HCT116 (cell line): ENCODE measurements at regions not wholly inside any gene's neighbourhood (a gene's known extent, or its start where the extent isn't known, plus 50 kb on each side); places are given as distances from the start of the nearest gene placed in this dataset.

Source experiments
- FOSL1 ChIP-seq: IDR thresholded peaks from 2 replicates; pipeline ENCODE4 v1.6.1; 2012; ENCODE audit warnings: low read depth
- RAD21 ChIP-seq: IDR thresholded peaks from 2 replicates; pipeline ENCODE4 v1.6.1; 2012; ENCODE audit warnings: low read depth, mild to moderate bottlenecking
- SP1 ChIP-seq: IDR thresholded peaks from 2 replicates; pipeline ENCODE4 v1.6.1; 2012; ENCODE audit warnings: low read depth
- SRF ChIP-seq: IDR thresholded peaks from 2 replicates; pipeline ENCODE4 v1.6.1; 2012; ENCODE audit warnings: low read depth
- ZNF274 ChIP-seq: fragments of 200-500 bp; sonication (Bioruptor generic); IDR thresholded peaks from 2 replicates; pipeline ENCODE4 v1.6.1; 2014; ENCODE audit warnings: mild to moderate bottlenecking, low read depth, low read length, inconsistent platforms
- TF ChIP-seq, protein P1 (sequence below), 3 experiments: fragments of 200-600 bp in 1 of 3; sonication (generic) in 1 of 3; IDR thresholded peaks in 2 of 3; conservative IDR thresholded peaks in 1 of 3; 2 replicates each; pipeline ENCODE4 v1.5.1; 2012 to 2017; ENCODE audit warnings: low read depth in 2 of 3, low read length in 2 of 3, antibody characterized with exemption in 1 of 3, borderline replicate concordance in 1 of 3, control low read depth in 1 of 3, mild to moderate bottlenecking in 1 of 3, mixed read lengths in 1 of 3, mixed run types in 1 of 3, moderate library complexity in 1 of 3; ENCODE audit not compliant: insufficient read depth in 1 of 3
- TF ChIP-seq, protein P2 (sequence below): IDR thresholded peaks from 2 replicates; pipeline ENCODE4 v1.6.1; 2012

DNA sequence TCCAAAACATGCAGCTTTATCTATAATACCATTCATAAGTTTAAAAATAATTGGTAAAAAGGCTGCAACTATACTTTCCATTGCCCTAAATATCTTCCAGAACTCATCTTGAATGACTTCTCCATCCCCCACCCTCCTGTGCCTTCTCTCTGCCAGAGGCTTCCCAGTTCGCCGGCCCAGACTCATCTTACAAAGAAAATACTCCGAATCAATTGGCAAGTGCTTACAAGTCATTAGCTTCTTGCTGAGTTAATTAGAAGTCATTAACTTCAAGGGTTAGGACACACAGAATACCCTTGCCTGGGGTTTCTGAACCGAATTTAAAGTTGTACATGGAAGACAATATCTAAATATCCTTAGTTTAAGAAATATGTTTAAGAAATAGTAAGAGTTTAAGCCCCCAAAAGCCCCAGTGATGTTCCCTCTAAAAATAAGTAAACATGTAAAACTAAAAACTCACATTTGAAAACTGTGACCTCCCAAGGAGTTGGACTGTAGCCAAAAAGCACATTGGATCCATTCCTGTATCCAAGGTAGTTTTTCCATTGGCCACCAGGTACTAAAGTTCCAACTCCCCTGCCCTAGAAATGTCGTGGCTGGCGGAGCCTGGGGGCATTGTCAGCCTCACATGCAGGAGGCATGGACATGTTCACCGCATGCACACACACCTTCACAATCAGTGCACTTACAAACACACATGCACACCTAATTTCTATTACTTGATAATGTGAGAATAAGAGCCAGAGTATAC is 535.2 kb upstream of the FAT1 start:
- TF ChIP-seq FOSL1 (no peak), ZNF274 (no peak), SP1 (no peak), RAD21 (no peak), SRF (no peak)
- TF ChIP-seq, protein P1, sequence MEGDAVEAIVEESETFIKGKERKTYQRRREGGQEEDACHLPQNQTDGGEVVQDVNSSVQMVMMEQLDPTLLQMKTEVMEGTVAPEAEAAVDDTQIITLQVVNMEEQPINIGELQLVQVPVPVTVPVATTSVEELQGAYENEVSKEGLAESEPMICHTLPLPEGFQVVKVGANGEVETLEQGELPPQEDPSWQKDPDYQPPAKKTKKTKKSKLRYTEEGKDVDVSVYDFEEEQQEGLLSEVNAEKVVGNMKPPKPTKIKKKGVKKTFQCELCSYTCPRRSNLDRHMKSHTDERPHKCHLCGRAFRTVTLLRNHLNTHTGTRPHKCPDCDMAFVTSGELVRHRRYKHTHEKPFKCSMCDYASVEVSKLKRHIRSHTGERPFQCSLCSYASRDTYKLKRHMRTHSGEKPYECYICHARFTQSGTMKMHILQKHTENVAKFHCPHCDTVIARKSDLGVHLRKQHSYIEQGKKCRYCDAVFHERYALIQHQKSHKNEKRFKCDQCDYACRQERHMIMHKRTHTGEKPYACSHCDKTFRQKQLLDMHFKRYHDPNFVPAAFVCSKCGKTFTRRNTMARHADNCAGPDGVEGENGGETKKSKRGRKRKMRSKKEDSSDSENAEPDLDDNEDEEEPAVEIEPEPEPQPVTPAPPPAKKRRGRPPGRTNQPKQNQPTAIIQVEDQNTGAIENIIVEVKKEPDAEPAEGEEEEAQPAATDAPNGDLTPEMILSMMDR (IDR thresholded peaks at IDR 0.05 in 2 of 3, conservative IDR thresholded peaks at IDR 0.05 in 1 of 3; ENCODE audit: borderline replicate concordance in 1 of 3, insufficient read depth in 1 of 3, low read depth in 2 of 3, low read length in 2 of 3), result no peak
- TF ChIP-seq, protein P2, sequence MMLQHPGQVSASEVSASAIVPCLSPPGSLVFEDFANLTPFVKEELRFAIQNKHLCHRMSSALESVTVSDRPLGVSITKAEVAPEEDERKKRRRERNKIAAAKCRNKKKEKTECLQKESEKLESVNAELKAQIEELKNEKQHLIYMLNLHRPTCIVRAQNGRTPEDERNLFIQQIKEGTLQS, result no peak
